RWPE2 (cell line): ENCODE measurements at regions not wholly inside any gene's neighbourhood (a gene's known extent, or its start where the extent isn't known, plus 50 kb on each side); places are given as distances from the start of the nearest gene placed in this dataset.

Source experiments
- ATAC-seq: fragments of 200-7000 bp; cut with Tn5 transposase; 3 replicates; pipeline ENCODE4 v1.9.1; 2021; ENCODE audit warnings: low read depth
- DNase-seq: peaks from one replicate; pipeline ENCODE4 v3.0.0-alpha.2; 2020; ENCODE audit warnings: low spot score
- H3K27ac ChIP-seq: fragments of 450-650 bp; 2 replicates; pipeline ENCODE4 v1.5.1; 2017; ENCODE audit warnings: mild to moderate bottlenecking; ENCODE audit not compliant: poor library complexity, severe bottlenecking
- H3K27me3 ChIP-seq: fragments of 250-450 bp; sonication (Bioruptor Pico); 2 replicates; pipeline ENCODE4 v1.5.1; 2021; ENCODE audit warnings: mild to moderate bottlenecking, moderate library complexity; ENCODE audit not compliant: insufficient read depth, poor library complexity, severe bottlenecking
- H3K36me3 ChIP-seq: fragments of 250-450 bp; sonication (Bioruptor Pico); 2 replicates; pipeline ENCODE4 v1.5.1; 2020; ENCODE audit warnings: low read depth, mild to moderate bottlenecking, moderate library complexity
- H3K4me1 ChIP-seq: fragments of 250-450 bp; sonication (Bioruptor Pico); 2 replicates; pipeline ENCODE4 v1.5.1; 2021; ENCODE audit warnings: mild to moderate bottlenecking, moderate library complexity; ENCODE audit not compliant: insufficient read depth, poor library complexity, severe bottlenecking
- H3K4me3 ChIP-seq: fragments of 250-450 bp; sonication (Bioruptor Pico); 2 replicates; pipeline ENCODE4 v1.5.1; 2021; ENCODE audit warnings: mild to moderate bottlenecking, moderate library complexity; ENCODE audit not compliant: severe bottlenecking
- H3K9me3 ChIP-seq: fragments of 250-450 bp; sonication (Bioruptor Pico); 2 replicates; pipeline ENCODE4 v1.5.1; 2021; ENCODE audit warnings: mild to moderate bottlenecking, moderate library complexity; ENCODE audit not compliant: severe bottlenecking
- CTCF ChIP-seq: fragments of 450-650 bp; IDR thresholded peaks from one replicate; pipeline ENCODE4 v1.5.1; 2017; ENCODE audit warnings: mild to moderate bottlenecking, moderate library complexity; ENCODE audit not compliant: poor library complexity, severe bottlenecking

- Histone ChIP-seq H3K27me3 (no peaks in the 10 kb centered on the region), H3K27ac (no peak overlapping the region), H3K9me3 (no peaks in the 10 kb centered on the region), H3K4me3 (no peak overlapping the region), H3K4me1 (no peaks in the 10 kb centered on the region), H3K36me3 (no peaks in the 10 kb centered on the region)
- no peak for TF ChIP-seq CTCF
- ATAC-seq (no peak), DNase-seq (no peak)
Observed at GRCh38 chr2:106339609-106340008, 128.6 kb downstream of the RGPD3 start.

- ATAC-seq (no peak), DNase-seq (no peak)
- no peaks in the 10 kb centered on the region for H3K27me3 ChIP-seq
- TF ChIP-seq CTCF: no peak
- no peak overlapping the region for H3K4me3 ChIP-seq
- no peak overlapping the region for H3K27ac ChIP-seq
- H3K9me3 ChIP-seq: no peaks in the 10 kb centered on the region
- H3K36me3 ChIP-seq: no peaks in the 10 kb centered on the region
- no peaks in the 10 kb centered on the region for H3K4me1 ChIP-seq
Observed at GRCh38 chr2:106339132-106339531, 129.1 kb downstream of the RGPD3 start.

GRCh38 chr2:106338043-106338442, 130.2 kb downstream of the RGPD3 start:
- no peak for TF ChIP-seq CTCF
- Histone ChIP-seq H3K27me3 (no peaks in the 10 kb centered on the region), H3K4me1 (no peaks in the 10 kb centered on the region), H3K36me3 (no peaks in the 10 kb centered on the region), H3K9me3 (no peaks in the 10 kb centered on the region), H3K4me3 (no peak overlapping the region), H3K27ac (no peak overlapping the region)
- no peak for DNase-seq
- no peak for ATAC-seq

- Histone ChIP-seq H3K9me3 (no peaks in the 10 kb centered on the region), H3K4me3 (no peak overlapping the region), H3K36me3 (no peaks in the 10 kb centered on the region), H3K27ac (no peak overlapping the region), H3K4me1 (no peaks in the 10 kb centered on the region), H3K27me3 (no peaks in the 10 kb centered on the region)
- ATAC-seq (no peak; the same call in 2 of the 3 replicates), DNase-seq (no peak)
- TF ChIP-seq CTCF: no peak
Observed at GRCh38 chr2:106336737-106337136, 131.5 kb downstream of the RGPD3 start.

GRCh38 chr2:106336108-106336507, 132.1 kb downstream of the RGPD3 start:
- H3K4me3 ChIP-seq: no peak overlapping the region
- ATAC-seq (no peak), DNase-seq (no peak)
- H3K4me1 ChIP-seq: no peaks in the 10 kb centered on the region
- no peaks in the 10 kb centered on the region for H3K36me3 ChIP-seq
- H3K27ac ChIP-seq: no peak overlapping the region
- no peak for TF ChIP-seq CTCF
- no peaks in the 10 kb centered on the region for H3K27me3 ChIP-seq
- H3K9me3 ChIP-seq: no peaks in the 10 kb centered on the region
